GM19023 (cell line): ENCODE measurements at regions not wholly inside any gene's neighbourhood (a gene's known extent, or its start where the extent isn't known, plus 50 kb on each side); places are given as distances from the start of the nearest gene placed in this dataset.

ENCODE experiments used
- ATAC-seq: cut with Tn5 transposase; IDR thresholded peaks from one replicate; pipeline ENCODE4 v1.9.1; 2021; ENCODE audit warnings: mild to moderate bottlenecking, moderate library complexity; ENCODE audit not compliant: unreplicated experiment

DNA sequence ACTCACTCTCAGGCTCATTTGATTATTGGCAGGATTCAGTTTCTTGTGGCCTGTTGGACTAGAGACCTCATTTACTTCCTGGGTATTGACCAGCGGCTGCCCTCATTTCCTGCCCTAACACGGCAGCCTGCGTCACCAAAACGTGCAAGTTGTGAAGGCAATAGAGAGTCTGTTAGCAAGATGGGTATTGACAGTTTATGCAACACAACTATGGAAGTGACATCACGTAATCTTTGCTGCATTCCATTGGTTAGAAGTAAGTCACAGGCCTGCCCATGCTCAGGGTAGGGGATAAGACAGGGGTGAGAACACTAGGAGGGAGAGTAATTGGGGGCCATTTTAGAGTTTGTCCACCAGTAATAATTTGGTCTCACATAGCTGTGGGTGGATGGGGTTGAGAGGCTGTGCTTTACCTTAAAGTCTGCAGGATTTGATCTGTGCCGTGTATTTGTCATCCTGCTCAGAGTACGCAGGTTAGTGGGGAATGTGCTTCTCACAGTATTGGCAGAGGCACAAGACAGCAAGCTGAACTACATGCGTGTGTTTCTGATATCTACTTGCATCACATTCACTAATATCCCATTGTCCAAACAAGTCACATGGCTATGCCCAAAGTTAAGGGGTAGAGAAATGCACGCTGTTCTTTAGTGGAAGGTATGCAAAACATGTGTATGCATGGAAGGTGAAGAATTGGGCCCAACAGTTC lies 83.3 kb downstream of the EDEM1 start:
- ATAC-seq = no peak

DNA sequence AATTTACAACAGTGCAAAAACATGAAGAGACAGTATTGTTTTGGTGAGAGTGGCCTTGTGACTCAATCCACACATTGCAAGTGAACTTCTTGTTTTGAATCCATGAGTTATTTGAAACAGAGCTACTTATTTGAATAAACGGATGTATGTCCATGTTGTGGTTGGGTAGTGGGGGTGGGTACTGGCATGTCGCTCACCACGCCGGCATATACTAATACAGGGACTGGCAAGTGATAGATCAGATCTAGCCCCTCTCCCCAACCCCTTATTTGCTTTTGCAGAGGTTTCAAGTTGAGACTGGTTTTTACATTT lies 83.8 kb downstream of the EDEM1 start:
- ATAC-seq = no peak

DNA sequence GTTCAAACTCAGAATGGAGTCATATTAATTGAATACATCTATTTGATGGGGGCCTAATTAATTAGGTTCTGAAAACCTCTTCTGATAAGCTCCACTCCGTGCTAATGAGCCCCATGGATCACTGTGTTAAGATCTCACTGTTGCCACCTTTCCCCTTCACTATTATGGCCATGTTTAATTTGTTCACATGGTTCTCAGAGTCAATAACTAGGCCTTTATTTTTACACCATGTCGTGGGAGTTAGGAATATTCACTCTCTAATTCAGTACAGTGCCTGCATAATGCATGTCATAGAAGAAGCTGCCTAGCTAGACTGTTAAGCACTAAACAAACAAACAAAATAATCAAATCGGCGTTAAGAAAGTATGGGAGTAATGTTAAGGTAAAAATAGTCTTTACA lies 84.9 kb downstream of the EDEM1 start:
- ATAC-seq = no peak

DNA sequence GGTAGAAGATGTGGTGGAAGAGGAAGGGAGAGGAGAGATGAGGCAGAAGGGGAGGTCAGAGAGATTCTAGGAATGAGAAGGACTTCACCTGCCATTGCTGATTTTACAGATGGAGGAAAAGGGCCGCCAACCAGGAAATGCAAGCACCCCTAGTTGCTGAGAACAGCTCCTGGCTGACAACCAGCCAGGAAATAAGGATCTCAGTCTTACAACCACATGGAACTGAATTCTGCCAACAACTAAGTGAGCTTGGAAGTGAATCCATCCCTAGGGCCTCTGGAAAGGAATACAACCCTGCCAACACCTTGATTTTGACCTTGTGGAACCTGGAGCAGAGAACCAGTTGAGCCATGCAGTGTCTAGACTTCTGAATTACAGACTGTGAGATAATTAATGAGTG lies 86.6 kb downstream of the EDEM1 start:
- no peak for ATAC-seq

DNA sequence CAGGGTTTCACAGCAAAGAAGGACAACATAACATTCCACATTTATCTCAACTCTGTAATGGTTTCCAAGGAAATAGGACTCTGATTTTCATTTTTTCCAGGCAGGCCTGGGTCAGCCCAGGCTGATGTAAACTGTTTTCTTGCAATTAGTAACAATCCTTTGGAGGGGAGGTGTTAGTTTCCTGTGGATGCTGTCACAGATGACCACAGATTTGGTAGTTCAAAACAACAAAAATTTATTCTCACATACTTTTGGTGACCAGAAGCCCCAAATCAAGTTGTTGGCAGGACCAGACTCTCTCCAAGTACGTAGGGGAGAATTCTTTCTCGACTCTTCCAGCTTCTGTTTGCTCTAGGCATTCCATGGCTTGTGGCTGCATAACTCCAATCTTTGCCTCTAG lies 88.0 kb downstream of the EDEM1 start:
- ATAC-seq = no peak

DNA sequence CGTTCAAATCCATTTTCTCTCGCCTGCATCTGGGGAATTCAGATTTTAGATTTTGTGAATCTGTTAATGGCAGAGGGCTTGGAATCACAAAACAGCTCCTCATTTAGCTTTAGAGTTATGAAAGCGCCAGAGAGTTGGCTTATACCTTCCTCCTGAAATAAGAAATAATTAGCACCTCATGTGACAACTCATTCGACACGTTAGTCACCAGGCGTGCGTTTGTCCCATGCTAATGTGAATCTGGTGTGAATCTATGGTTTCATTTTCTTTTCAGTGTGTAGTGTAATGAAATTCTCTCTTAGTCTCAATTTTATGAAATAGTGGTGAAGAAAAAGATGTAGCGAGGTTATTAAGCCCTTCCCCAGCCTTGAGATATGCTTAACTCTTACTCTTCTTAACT lies 89.4 kb downstream of the EDEM1 start:
- no peak for ATAC-seq

DNA sequence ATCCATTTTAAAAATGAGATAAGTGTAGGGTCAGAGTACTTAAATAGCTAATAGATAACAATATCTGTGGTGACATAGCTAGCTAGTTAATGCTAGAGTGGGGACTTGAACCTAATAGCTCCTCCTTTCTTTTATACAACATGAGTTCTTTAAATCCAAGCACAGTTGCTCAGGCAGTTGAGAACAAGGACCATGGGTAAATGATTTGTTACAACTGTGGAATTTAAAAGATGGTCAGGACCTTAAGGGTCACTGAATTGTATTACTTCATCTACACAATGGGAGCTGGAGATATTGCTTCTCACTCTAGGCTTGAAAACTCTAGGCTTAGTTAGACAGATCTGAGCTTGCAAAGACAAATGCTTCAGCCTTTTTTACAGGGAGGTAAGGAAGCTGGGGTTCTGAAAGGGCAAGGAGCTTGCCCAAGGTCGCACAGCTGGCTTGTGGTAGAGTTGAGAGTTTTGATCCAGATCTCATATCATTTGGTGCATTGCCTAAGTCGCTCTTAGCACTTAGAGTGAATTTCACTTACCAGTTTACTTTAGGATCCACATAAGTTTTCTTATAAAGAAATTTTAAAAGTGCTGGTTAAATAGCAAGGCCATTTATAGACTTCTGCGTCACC lies 90.2 kb downstream of the EDEM1 start:
- ATAC-seq = no peak

DNA sequence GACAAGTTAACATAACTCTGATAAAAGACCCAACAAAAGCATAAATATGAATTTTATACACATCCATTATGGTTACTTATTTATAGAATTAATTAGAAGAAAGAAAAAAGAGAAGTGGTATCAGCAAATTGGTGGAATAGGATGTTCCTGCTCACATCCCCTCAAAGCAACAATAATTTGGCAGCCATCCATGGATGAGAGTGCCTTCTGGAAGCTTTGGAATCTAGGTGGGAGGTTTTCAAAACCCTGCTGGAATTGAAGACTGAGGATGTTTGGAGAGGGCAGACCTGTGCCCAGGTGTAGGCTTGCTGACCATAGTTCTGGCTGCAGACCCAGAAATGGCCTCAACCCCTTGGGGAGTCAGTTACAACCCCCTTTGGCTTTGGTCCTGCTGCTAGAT lies 91.2 kb downstream of the EDEM1 start:
- ATAC-seq = no peak

DNA sequence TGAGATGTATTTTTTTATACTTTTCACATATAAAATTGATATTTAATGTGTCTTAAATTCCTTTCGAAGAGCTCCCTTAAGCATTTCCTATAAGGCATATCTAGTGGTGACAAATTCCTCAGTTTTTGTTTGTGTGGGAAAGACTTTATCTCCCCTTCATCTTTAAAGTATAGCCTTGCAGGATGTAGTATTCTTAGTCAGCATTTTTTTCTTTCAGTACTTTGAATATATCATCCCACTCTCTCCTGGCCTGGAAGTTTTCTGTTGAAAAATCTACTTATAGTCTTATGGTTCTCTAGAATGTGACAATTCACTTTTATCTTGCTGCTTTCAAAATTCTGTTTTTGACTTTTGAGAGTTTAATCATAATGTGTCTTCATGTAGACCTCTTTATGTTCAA lies 95.2 kb downstream of the EDEM1 start:
- ATAC-seq = no peak

DNA sequence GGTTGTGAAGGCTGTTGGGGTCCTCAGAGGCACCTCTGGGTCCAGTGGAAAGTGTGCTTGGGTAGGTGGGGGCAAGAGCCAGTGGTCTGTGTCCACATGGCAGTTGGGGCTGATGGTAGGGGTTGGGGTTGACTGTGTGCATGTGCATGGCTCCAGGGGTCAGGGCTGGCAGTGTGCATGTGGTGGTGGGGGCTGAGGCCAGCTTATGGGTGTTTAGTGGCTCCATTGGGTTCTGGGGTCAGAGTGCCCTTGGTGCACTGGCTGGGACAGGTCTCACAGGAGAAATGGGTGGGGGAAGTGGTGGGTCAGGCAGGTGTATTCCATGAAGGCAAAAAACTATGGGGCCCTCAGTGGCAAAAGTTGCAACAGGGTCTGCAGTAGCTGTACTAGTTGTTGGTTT lies 97.9 kb downstream of the EDEM1 start:
- no peak for ATAC-seq

DNA sequence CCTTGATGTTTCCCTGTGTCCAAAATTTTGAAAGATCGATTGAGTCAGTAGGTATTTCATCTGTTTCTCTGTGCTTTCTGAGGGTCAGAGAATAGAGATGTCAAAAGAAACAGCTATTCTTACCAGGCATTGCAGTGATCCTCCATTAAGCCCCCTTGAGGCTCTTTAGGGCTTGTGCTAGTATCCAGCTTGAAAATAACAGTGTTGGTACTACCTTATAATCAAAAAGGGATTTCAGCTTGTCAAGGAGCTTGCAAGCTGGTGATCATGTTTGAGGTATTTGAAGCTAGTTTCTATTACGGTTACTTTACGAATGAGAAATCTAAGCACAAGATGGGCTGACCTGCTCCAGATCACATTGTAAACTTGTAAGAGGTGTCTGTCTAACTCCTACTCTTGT lies 103.4 kb downstream of the EDEM1 start:
- no peak for ATAC-seq

DNA sequence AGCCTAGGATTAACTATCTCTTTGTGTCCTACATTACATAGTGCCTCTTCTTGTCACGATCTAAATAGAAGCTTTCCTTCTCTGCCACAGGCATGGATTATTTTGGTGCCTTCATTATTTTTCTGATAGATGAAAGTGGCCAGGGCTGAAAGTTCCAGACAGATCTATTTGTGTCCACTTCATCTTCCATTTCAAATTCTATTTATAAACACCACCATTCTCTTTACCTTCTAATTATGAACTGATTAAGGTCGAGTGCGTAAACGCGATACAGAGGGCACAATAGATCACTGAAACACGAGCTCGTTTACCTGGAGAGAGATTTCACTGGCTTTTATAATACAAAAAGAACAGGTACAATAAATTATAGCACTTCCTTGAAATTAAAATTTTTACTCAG lies 105.0 kb downstream of the EDEM1 start:
- no peak for ATAC-seq

DNA sequence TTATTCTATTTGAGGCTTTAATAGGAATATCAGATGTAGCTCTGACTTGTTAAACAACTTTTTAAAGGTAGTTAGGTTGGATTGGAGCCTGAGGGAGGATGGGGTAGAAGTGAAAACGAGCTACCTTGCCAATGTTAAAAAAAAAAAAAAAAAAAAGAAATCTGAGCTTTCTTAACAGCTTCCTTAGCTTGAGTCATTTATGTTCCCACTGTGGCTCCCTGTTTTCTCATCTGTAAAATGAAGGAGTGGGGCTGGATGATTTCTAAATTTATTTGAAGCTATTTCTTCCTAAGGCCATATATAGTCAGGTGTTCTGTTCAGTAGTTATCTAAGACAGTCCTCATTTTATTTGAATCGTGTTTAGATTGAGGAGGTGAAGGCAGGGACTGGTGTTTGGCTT lies 105.7 kb downstream of the EDEM1 start:
- no peak for ATAC-seq

DNA sequence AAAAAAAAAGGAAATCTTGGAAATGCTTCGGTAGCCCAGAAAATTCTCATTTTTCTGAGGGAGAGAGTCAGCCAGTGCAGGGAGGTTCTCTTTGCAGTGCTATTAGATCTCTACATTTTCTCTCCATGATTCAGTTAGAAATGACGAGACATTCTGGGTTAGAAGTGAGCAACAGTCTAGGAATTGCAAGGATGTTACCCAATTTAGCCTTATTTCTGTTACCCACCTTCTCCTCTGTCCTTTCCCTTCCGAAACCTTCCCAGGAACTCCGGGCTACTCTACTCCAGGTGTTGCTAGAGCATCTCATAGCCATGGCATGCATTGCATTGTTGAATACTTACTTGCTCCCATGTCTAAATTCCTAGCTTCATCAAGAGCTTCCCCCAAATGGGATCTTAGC lies 106.8 kb downstream of the EDEM1 start:
- ATAC-seq = no peak

DNA sequence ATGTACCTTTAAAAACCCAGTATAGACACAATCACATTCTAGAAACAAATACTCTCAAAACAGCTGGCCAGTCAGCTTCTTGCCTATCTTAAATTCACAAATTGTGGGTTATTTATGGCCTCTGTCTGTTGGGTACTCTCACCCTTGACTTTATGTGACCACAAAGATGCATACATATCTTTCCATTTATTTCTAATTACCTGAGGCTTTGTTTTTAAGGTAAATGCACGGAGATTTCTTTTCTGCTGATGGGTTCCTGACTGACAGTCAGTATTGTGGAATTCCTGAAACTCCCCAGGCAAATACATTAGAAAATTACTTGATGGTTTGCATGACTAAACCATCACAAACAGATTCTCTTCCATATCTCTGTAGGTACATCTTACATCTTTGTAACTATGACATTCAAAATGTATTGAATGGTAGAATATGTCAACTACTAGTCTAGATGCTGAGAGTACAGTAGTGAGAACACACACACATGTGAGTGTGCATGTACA lies 107.7 kb downstream of the EDEM1 start:
- ATAC-seq = no peak

DNA sequence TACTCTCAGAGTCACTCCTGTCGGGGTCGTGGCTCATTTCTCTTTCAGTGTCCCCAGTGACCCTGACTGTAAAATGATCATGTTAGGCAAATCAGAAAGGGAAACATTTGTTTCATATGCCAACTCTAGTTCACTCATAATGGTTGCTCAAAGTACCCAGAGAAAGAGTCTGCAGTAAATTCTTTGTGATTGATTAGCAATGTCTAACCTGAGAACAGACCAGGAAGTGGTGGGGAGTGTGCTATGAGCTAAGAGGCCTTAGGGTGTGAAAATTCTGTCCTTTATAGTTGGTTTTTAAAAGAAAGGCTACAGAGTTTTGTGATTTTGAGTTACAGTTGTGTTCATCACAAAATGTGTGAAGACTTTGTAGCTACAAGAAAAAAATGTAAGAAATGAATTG lies 108.9 kb downstream of the EDEM1 start:
- no peak for ATAC-seq

DNA sequence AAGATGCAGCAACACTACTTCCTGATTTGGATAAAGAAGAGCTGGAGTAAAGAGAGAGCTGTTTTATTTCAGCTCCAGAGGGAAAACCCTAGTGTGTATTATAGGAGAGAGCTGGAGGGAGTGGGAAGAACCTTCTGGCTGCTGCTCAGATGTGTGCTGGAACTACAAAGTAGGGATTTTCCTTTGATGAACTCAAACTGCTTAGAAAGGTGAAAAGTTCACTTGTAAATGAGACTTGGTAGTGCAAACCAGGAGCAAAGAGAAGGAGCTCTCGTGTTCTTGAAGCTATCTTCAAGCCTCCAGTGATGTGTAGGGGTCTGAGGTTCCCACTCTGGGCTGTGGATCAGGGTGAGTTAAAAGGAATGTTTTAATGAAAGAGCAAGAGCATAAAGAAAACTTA lies 110.4 kb downstream of the EDEM1 start:
- ATAC-seq = no peak

DNA sequence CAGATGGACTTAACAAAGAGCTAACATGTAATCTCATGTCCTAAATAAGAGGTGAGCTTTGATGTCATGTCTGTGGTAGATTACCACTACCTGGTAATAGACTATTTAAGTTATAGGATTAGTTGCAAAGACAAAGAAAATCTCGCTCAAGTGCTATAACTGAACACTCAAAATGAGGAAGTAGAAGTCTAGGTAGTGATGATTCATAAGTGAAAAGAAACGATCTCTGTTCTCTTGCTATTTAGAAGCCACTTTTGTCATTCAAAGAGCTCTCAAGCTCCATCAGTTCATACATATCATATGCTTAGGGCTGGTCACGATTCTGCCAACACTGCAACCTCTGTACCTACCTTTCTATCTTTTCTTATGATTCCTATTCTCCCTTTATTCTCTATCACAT lies 110.9 kb downstream of the EDEM1 start:
- ATAC-seq = peak; percentile 96

DNA sequence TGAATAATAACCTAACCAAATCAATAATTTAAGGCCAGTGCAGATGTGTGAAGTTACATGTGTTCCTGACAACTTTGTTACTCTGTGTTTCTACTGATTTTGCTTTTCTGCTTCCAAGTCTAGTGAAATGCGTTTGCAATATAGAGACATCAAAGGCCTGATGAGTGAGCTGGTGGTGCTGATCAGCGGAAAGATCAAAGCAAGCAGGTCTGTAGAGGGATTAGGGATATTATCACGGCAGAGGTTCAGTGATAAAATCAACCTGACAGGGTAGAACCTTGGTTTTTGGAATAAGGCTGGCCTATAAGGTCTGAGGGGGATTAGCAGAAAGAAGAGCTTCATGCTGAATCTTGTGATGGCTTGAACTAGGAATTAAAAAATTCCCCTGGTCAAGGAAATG lies 111.7 kb downstream of the EDEM1 start:
- no peak for ATAC-seq

DNA sequence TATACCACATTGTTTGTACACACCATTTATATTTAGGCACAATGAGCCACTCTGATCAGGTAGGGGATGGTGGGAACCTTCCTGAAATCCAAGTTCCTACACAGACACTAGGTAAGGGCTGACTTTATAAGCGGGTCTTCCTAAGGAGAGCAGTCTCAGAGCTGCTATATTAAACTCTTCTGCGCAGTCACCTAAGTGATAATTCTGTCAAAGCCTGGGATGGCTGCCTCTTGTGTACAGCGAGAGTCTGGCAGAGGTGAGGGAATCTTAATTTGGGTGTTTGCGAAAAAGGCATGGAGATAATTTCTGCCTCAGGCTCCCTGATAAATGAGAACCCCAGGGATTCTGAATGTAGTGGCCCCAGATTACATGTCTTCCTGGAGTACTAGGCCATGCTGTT lies 113.1 kb downstream of the EDEM1 start:
- ATAC-seq = no peak

DNA sequence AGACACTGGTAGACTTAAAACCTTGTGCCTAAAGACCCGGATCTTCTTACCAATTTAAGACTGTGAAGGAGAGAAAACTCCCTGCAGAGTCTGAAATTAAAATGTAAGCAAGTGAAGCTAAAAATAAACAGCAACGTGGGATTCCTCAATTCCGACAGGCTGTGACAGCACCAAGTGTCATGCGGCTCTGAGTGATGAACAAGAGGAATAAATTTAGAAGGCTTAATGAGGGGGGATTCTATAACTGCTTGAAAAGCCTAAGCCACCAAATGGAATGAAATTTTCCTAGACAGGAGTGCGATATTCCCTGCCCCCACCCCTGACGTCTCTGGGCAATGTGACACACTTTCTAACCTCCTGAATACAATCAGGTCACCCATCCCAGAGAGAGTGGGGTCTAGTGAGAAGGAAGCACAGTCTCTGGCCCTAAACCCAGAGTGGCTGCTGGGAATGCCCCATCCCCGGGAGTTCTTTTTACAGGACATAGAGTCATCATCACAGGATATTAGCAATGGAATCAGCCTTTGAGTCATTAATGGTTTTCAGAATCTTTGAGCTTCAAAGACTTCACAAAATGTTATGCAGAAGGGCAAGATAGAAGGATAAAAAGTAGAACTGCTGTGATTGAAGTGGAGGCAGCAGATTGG lies 114.3 kb downstream of the EDEM1 start:
- no peak for ATAC-seq

DNA sequence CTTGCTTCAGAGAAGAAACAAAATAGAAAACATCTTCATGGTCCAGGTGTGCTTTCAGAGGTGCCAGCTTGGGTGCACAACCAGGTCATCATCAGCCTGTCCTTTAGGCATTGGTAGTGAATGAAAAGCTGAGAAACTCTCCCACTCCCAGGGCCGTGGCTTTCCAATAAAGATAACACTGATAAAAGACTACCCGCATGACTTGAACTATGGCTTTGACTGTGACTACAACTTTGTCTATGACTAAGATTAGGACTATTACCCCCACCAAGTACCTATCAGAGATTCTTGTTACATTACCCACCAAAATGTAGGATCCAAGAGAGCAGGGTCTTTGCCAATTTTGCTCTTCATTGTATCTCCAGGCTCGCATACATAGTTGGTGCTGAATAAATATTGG lies 115.2 kb downstream of the EDEM1 start:
- ATAC-seq = no peak

DNA sequence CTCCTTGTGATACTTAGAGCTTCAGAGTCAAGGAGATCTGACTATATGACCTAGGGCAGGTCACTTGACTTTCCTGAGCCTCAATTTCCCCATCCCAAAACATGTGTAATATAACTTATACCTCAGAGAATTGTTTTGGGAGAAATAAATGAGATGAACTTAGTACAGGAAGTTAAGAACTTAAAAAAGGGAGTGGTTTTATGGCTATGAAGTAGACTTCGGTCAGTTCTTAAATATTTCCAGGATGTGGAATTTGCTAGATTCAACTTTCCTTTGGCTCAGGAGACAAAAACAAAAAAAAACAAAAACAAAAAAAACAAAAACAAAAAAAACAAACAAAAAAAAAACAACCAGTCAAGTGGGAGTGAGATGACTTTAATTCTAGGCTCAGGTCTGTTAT lies 116.7 kb downstream of the EDEM1 start:
- ATAC-seq = no peak
